Spleen (tissue), 11 donors: ENCODE measurements at regions not wholly inside any gene's neighbourhood (a gene's known extent, or its start where the extent isn't known, plus 50 kb on each side); places are given as distances from the start of the nearest gene placed in this dataset.
A peak's percentile ranks its signal among the peaks of the same experiment; 100 is the strongest.

Experiments used
- DNase-seq: peaks from one replicate; pipeline ENCODE4 v3.0.0-alpha.2; 2020
- H3K27ac ChIP-seq, 8 donors: fragments of 200-600 bp; sonication (generic) in 7 of 8; 1 replicate in 4 of 8; 2 replicates in 4 of 8; pipeline versions ENCODE4 v1.5.0 to v1.8.0; 2016 to 2021; ENCODE audit warnings: inconsistent platforms in 4 of 8, mild to moderate bottlenecking in 4 of 8, moderate library complexity in 1 of 8
- H3K27me3 ChIP-seq, 7 donors: fragments of 200-600 bp; sonication (generic) in 6 of 7; replicated peaks in 1 of 7; 1 replicate in 4 of 7; 2 replicates in 3 of 7; pipeline versions ENCODE4 v1.5.0 to v1.8.0; 2016 to 2021; ENCODE audit warnings: inconsistent platforms in 3 of 7, mild to moderate bottlenecking in 1 of 7
- H3K36me3 ChIP-seq, 6 donors: fragments of 200-600 bp; sonication (generic) in 5 of 6; 1 replicate in 4 of 6; 2 replicates in 2 of 6; pipeline versions ENCODE4 v1.5.0 to v1.8.0; 2016 to 2021; ENCODE audit warnings: inconsistent platforms in 2 of 6
- H3K4me1 ChIP-seq, 6 donors: fragments of 200-600 bp; sonication (generic) in 5 of 6; 1 replicate in 3 of 6; 2 replicates in 3 of 6; pipeline versions ENCODE4 v1.5.0 to v1.8.0; 2016 to 2021; ENCODE audit warnings: inconsistent platforms in 3 of 6
- H3K4me3 ChIP-seq, 8 donors: fragments of 200-600 bp; sonication (generic) in 7 of 8; 1 replicate in 4 of 8; 2 replicates in 4 of 8; pipeline versions ENCODE4 v1.5.0 to v1.8.0; 2016 to 2021; ENCODE audit warnings: inconsistent platforms in 4 of 8, mild to moderate bottlenecking in 4 of 8, moderate library complexity in 2 of 8
- H3K9me3 ChIP-seq, 8 donors: fragments of 200-600 bp; sonication (generic) in 7 of 8; 1 replicate in 4 of 8; 2 replicates in 4 of 8; pipeline versions ENCODE4 v1.5.0 to v1.8.0; 2016 to 2021; ENCODE audit warnings: inconsistent platforms in 4 of 8
- CTCF ChIP-seq, 11 experiments: fragments of 200-600 bp in 7 of 11; fragments of 450-650 bp in 4 of 11; sonication (generic) in 4 of 11; IDR thresholded peaks in 8 of 11; conservative IDR thresholded peaks in 3 of 11; 1 replicate in 7 of 11; 2 replicates in 4 of 11; pipeline versions ENCODE4 v1.4.0 to v1.8.0; 2016 to 2021; ENCODE audit warnings: antibody characterized with exemption in 11 of 11, inconsistent platforms in 4 of 11, mild to moderate bottlenecking in 1 of 11
- POLR2A ChIP-seq, 3 donors: fragments of 450-650 bp; IDR thresholded peaks; one replicate each; pipeline ENCODE4 v1.5.1; 2017; ENCODE audit warnings: antibody characterized with exemption in 3 of 3, mild to moderate bottlenecking in 1 of 3
- POLR2AphosphoS5 ChIP-seq, 3 donors: sonication (generic); formaldehyde crosslinking; IDR thresholded peaks; one replicate each; pipeline ENCODE4 v1.5.1; 2017; ENCODE audit warnings: antibody characterized with exemption in 3 of 3
- WGBS, 5 donors: extraction: QIAGEN DNeasy Blood & Tissue Kit in 3 of 5; methylation state at CpG; one replicate each; pipeline versions ENCODE4 v1.1.5 to v1.1.7; 2013 to 2018; 5-methylcytosine and 5-hydroxymethylcytosine counted together
- intact Hi-C: fragments of 100-400 bp; cut with DNase I; formaldehyde crosslinking; loops from one replicate; pipeline ENCODE4 v1.15.0; 2023; ENCODE audit warnings: low total_unique reads
- donor health status: healthy with polysubstance abuse.
- donor health status: DM: no; HTN: no; CAD: no; lungs with moderate emphysema.
- donor health status: DM: no; HTN: no; CAD: no.
- donor health status: Bipolar disorder and iron deficiency.
- donor health status: healthy.
- donor health status: DM: no; HTN: no; CAD: no.
- donor health status: DM: yes; HTN: yes; CAD: no.

- Histone ChIP-seq H3K9me3 (peaks cover 0 to 9% (median 0%) of the 10 kb centered on the region in 8 donors), H3K4me3 (no peak overlapping the region), H3K27me3 (no peaks in the 10 kb centered on the region), H3K36me3 (no peaks in the 10 kb centered on the region), H3K4me1 (peaks cover 0 to 14% (median 2%) of the 10 kb centered on the region in 6 donors), H3K27ac (peak overlapping the region in 2 of 8 donors; percentile 25 to 39)
- TF ChIP-seq POLR2AphosphoS5 (IDR thresholded peaks at IDR 0.05) = no peak
- TF ChIP-seq POLR2A (IDR thresholded peaks at IDR 0.05) = no peak
- TF ChIP-seq CTCF (IDR thresholded peaks at IDR 0.05 in 8 of 11, conservative IDR thresholded peaks at IDR 0.05 in 3 of 11) = no peak
- no peak for DNase-seq
- WGBS, 5 donors = 86 to 98% (median 95%) methylated on average over 1 of the region's 1 CpG
- intact Hi-C loops = loop anchor here (10.0 kb wide), 1 partner anchor 176 kb away; the partner anchor contains the start of gene CDH11
These were observed 179.2 kb upstream of the CDH11 start for GRCh38 chr16:65301029-65301428.

- peak in 1 of 3 donors; percentile 10 for TF ChIP-seq POLR2AphosphoS5 (IDR thresholded peaks at IDR 0.05)
- TF ChIP-seq POLR2A (IDR thresholded peaks at IDR 0.05) = no peak
- Histone ChIP-seq H3K27me3 (no peaks in the 10 kb centered on the region), H3K36me3 (no peaks in the 10 kb centered on the region), H3K27ac (peak overlapping the region in 6 of 8 donors; percentile 10 to 76 (median 52)), H3K9me3 (peaks cover 0 to under 1% (median 0%) of the 10 kb centered on the region in 8 donors), H3K4me3 (no peak overlapping the region), H3K4me1 (peaks cover 0 to 20% (median 2%) of the 10 kb centered on the region in 6 donors)
- intact Hi-C loops = no loop called here
- no peak for DNase-seq
These were observed 175.6 kb upstream of the CDH11 start for GRCh38 chr16:65297453-65297852.

DNA sequence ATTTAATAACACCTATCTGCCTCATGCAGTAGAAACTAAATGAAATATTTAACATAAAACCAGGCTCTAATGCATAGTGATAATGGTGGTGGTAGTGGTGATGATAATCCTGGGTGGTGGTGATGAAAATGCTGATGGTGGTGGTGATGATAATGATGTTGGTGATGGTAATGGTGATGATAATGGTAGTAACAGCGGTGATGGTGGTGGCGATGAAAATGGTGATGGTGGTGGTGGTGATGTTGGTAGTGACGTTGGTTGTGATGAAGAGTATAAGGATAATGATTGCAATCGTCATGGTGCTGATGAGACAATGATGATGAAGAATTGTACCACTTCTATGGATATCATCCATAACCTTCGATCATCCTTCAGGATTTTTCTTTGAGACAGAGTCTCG, 173.7 kb upstream of the CDH11 start:
- Histone ChIP-seq H3K36me3 (no peaks in the 10 kb centered on the region), H3K27me3 (no peaks in the 10 kb centered on the region), H3K27ac (peak overlapping the region in 6 of 8 donors; percentile 3 to 76 (median 50)), H3K4me1 (peaks cover 0 to 20% (median 2%) of the 10 kb centered on the region in 6 donors), H3K4me3 (no peak overlapping the region), H3K9me3 (no peaks in the 10 kb centered on the region)
- TF ChIP-seq POLR2AphosphoS5 (IDR thresholded peaks at IDR 0.05) (no peak), CTCF (IDR thresholded peaks at IDR 0.05 in 8 of 11, conservative IDR thresholded peaks at IDR 0.05 in 3 of 11) (no peak), POLR2A (IDR thresholded peaks at IDR 0.05) (no peak)
- intact Hi-C loops = no loop called here
- no peak for DNase-seq
- 90 to 99% (median 92%) methylated on average over 6 of the region's 6 CpGs for WGBS, 5 donors

DNA sequence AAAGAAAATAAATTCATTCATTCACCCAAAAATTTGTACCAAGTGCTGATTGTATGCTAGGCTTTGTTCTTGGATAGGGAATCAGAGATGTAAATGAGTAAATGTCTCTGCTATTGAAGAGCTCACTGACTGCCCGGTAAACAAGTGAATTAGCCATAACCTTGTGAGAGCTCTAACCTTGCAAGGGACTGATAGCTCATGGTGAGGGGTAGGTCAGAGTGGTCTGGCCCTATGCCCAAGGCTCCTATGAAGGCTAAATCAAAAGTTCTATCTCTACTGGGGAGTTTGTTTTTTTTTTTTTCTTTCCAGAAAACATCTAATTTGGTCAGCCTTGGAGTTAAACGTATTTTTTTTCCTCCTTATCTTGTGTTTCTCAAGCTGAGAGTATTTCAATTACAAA, 172.8 kb upstream of the CDH11 start:
- H3K9me3 ChIP-seq = no peaks in the 10 kb centered on the region
- TF ChIP-seq POLR2A (IDR thresholded peaks at IDR 0.05) (no peak), CTCF (IDR thresholded peaks at IDR 0.05 in 8 of 11, conservative IDR thresholded peaks at IDR 0.05 in 3 of 11) (no peak), POLR2AphosphoS5 (IDR thresholded peaks at IDR 0.05) (no peak)
- intact Hi-C loops = no loop called here
- H3K4me3 ChIP-seq = no peak overlapping the region
- H3K27me3 ChIP-seq = no peaks in the 10 kb centered on the region
- no peaks in the 10 kb centered on the region for H3K36me3 ChIP-seq
- no peak for DNase-seq
- WGBS, 5 donors = 53 to 70% (median 69%) methylated on average over 2 of the region's 2 CpGs
- peaks cover 0 to 20% (median 2%) of the 10 kb centered on the region in 6 donors for H3K4me1 ChIP-seq
- H3K27ac ChIP-seq = peak overlapping the region; percentile 3 to 76 (median 50)

GRCh38 chr16:65294165-65294564, 172.3 kb upstream of the CDH11 start:
- Histone ChIP-seq H3K36me3 (no peaks in the 10 kb centered on the region), H3K4me3 (no peak overlapping the region), H3K27ac (peak overlapping the region; percentile 3 to 76 (median 50)), H3K4me1 (peaks cover 0 to 20% (median 2%) of the 10 kb centered on the region in 6 donors), H3K9me3 (no peaks in the 10 kb centered on the region), H3K27me3 (no peaks in the 10 kb centered on the region)
- TF ChIP-seq POLR2AphosphoS5 (IDR thresholded peaks at IDR 0.05) (no peak), CTCF (IDR thresholded peaks at IDR 0.05 in 8 of 11, conservative IDR thresholded peaks at IDR 0.05 in 3 of 11) (no peak), POLR2A (IDR thresholded peaks at IDR 0.05) (no peak)
- no peak for DNase-seq
- intact Hi-C loops = no loop called here
- 54 to 76% (median 66%) methylated on average over 3 of the region's 3 CpGs for WGBS, 5 donors
